HEK293 (cell line): ENCODE measurements at regions not wholly inside any gene's neighbourhood (a gene's known extent, or its start where the extent isn't known, plus 50 kb on each side); places are given as distances from the start of the nearest gene placed in this dataset.

ENCODE experiments used
- HOXA7 ChIP-seq: sonication (generic); formaldehyde crosslinking; IDR thresholded peaks from 2 replicates; pipeline ENCODE4 v1.8.1; 2022; ENCODE audit warnings: missing genetic modification reagents, borderline replicate concordance
- ZBTB21 ChIP-seq: fragments of 450-650 bp; formaldehyde crosslinking; IDR thresholded peaks from 2 replicates; pipeline ENCODE4 v1.5.1; 2017; ENCODE audit warnings: missing biosample characterization, missing genetic modification characterization
- ZFP37 ChIP-seq: fragments of 450-650 bp; formaldehyde crosslinking; IDR thresholded peaks from 2 replicates; pipeline ENCODE4 v1.5.1; 2016; ENCODE audit warnings: missing biosample characterization, missing genetic modification characterization
- ZNF121 ChIP-seq: fragments of 450-650 bp; formaldehyde crosslinking; IDR thresholded peaks from 2 replicates; pipeline ENCODE4 v1.5.1; 2016; ENCODE audit warnings: missing biosample characterization, missing genetic modification characterization
- ZNF146 ChIP-seq: fragments of 450-650 bp; formaldehyde crosslinking; IDR thresholded peaks from 2 replicates; pipeline ENCODE4 v1.5.1; 2016; ENCODE audit warnings: missing biosample characterization, missing genetic modification characterization
- ZNF530 ChIP-seq: fragments of 450-650 bp; formaldehyde crosslinking; IDR thresholded peaks from 2 replicates; pipeline ENCODE4 v1.5.1; 2016; ENCODE audit warnings: low read depth, missing biosample characterization, missing genetic modification characterization
- TF ChIP-seq, protein P1 (sequence below): fragments of 450-650 bp; formaldehyde crosslinking; IDR thresholded peaks from 2 replicates; pipeline ENCODE4 v1.5.1; 2016; ENCODE audit warnings: missing biosample characterization, missing genetic modification characterization
- TF ChIP-seq, protein P2 (sequence below): fragments of 450-650 bp; formaldehyde crosslinking; optimal IDR thresholded peaks from 2 replicates; pipeline ENCODE3; 2016; ENCODE audit warnings: missing biosample characterization, mild to moderate bottlenecking, missing genetic modification characterization

DNA sequence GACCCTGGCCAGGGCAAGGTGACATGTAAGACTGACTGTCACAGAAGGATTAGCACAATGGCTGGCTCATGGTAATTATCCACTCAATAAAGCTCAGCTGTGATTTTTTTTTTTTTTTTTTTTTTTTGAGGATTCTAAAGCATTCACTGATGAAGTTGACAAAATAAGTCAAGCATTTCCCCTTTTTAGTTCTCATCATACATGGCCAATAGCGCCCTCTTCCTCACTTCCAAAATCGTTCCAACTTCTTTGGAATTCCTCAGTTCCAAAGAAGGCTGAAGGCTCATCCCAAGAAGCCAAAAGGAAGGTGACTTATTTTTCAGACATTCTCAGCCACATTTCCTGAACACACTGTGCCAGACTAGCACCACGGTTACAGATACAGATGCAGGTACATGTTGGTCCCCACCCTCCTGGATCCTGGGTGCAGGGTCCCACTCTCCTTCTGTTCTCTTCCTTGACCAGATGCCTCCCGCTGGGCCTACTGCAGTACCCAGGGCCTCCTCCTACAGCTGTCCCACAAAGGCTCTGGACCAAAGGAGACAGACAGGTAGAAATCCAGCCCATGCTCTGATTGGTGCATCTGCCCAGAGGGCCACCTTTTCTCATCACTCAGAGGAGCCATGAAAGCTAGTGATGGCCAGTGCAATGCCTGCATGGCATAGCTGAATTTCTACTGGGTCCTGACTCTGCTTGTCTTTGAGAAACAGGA is 202.6 kb downstream of the UACA start:
- TF ChIP-seq, protein P1, sequence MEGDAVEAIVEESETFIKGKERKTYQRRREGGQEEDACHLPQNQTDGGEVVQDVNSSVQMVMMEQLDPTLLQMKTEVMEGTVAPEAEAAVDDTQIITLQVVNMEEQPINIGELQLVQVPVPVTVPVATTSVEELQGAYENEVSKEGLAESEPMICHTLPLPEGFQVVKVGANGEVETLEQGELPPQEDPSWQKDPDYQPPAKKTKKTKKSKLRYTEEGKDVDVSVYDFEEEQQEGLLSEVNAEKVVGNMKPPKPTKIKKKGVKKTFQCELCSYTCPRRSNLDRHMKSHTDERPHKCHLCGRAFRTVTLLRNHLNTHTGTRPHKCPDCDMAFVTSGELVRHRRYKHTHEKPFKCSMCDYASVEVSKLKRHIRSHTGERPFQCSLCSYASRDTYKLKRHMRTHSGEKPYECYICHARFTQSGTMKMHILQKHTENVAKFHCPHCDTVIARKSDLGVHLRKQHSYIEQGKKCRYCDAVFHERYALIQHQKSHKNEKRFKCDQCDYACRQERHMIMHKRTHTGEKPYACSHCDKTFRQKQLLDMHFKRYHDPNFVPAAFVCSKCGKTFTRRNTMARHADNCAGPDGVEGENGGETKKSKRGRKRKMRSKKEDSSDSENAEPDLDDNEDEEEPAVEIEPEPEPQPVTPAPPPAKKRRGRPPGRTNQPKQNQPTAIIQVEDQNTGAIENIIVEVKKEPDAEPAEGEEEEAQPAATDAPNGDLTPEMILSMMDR, result no peak
- TF ChIP-seq ZNF530 (tag by site-specific recombination) (no peak), HOXA7 (CRISPR knock-in tag) (no peak), ZNF121 (tag by site-specific recombination) (no peak), ZNF146 (tag by site-specific recombination) (no peak), ZBTB21 (tag by site-specific recombination) (no peak), ZFP37 (no peak)
- TF ChIP-seq, protein P2, sequence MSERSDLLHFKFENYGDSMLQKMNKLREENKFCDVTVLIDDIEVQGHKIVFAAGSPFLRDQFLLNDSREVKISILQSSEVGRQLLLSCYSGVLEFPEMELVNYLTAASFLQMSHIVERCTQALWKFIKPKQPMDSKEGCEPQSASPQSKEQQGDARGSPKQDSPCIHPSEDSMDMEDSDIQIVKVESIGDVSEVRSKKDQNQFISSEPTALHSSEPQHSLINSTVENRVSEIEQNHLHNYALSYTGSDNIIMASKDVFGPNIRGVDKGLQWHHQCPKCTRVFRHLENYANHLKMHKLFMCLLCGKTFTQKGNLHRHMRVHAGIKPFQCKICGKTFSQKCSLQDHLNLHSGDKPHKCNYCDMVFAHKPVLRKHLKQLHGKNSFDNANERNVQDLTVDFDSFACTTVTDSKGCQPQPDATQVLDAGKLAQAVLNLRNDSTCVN (tag by site-specific recombination), result no peak
